Inferior parietal cortex (tissue), 1 donor: ENCODE measurements at regions not wholly inside any gene's neighbourhood (a gene's known extent, or its start where the extent isn't known, plus 50 kb on each side); places are given as distances from the start of the nearest gene placed in this dataset.

ENCODE experiments used
- DNase-seq: peaks from one replicate; pipeline ENCODE4 v3.0.0-alpha.2; 2016; ENCODE audit errors: extremely low spot score

- no peak for DNase-seq
Measured at GRCh38 chr10:20954519-20954918, 57.4 kb upstream of the NEBL start.

- DNase-seq = no peak
Measured at GRCh38 chr10:20953120-20953519, 56.0 kb upstream of the NEBL start.

GRCh38 chr10:20949967-20950366 is 52.9 kb upstream of the NEBL start:
- DNase-seq = no peak

GRCh38 chr10:20948686-20949327 is 51.7 kb upstream of the NEBL start:
- no peak for DNase-seq
